K562 (cell line): ENCODE measurements at regions not wholly inside any gene's neighbourhood (a gene's known extent, or its start where the extent isn't known, plus 50 kb on each side); places are given as distances from the start of the nearest gene placed in this dataset.

Source experiments
- COPS2 ChIP-seq: fragments of 450-650 bp; conservative IDR thresholded peaks from 2 replicates; pipeline ENCODE4 v1.6.1; 2016; ENCODE audit warnings: mild to moderate bottlenecking, moderate library complexity
- ILF3 ChIP-seq: fragments of 450-650 bp; IDR thresholded peaks from 2 replicates; pipeline ENCODE4 v1.6.1; 2018; ENCODE audit warnings: antibody characterized with exemption, mild to moderate bottlenecking, moderate library complexity, borderline replicate concordance
- MECOM ChIP-seq: fragments of 250-450 bp; sonication (Bioruptor Pico); IDR thresholded peaks from 2 replicates; pipeline ENCODE4 v1.8.0; 2022; ENCODE audit warnings: inconsistent platforms
- POLR2B ChIP-seq: fragments of 450-650 bp; IDR thresholded peaks from 2 replicates; pipeline ENCODE4 v1.6.1; 2018; ENCODE audit warnings: low read depth; ENCODE audit not compliant: partially characterized antibody
- POLR2G ChIP-seq: fragments of 200-400 bp; formaldehyde crosslinking; IDR thresholded peaks from 2 replicates; pipeline ENCODE4 v1.6.1; 2017; ENCODE audit warnings: low read depth, mild to moderate bottlenecking, antibody characterized with exemption, low read length, moderate library complexity
- SUPT5H ChIP-seq: fragments of 450-650 bp; IDR thresholded peaks from 2 replicates; pipeline ENCODE4 v1.6.1; 2016
- THRB ChIP-seq: fragments of 450-650 bp; formaldehyde crosslinking; conservative IDR thresholded peaks from 2 replicates; pipeline ENCODE4 v1.4.0; 2022; ENCODE audit warnings: mild to moderate bottlenecking, missing genetic modification characterization
- WHSC1 ChIP-seq: IDR thresholded peaks from one replicate; pipeline ENCODE4 v1.6.1; 2012; ENCODE audit warnings: low read length, control low read depth, inconsistent platforms
- XRCC4 ChIP-seq: IDR thresholded peaks from one replicate; pipeline ENCODE4 v1.6.1; 2011; ENCODE audit not compliant: insufficient read depth, insufficient read length; ENCODE audit errors: extremely low read depth
- ZBTB9 ChIP-seq: fragments of 450-650 bp; formaldehyde crosslinking; IDR thresholded peaks from 2 replicates; pipeline ENCODE4 v1.4.0; 2020; ENCODE audit warnings: mild to moderate bottlenecking, moderate library complexity
- ZNF41 ChIP-seq: fragments of 250-450 bp; sonication (Bioruptor Pico); conservative IDR thresholded peaks from 2 replicates; pipeline ENCODE4 v1.4.0; 2020; ENCODE audit warnings: mild to moderate bottlenecking
- ZNF57 ChIP-seq: fragments of 450-650 bp; formaldehyde crosslinking; IDR thresholded peaks from 2 replicates; pipeline ENCODE4 v1.4.0; 2020; ENCODE audit warnings: mild to moderate bottlenecking, moderate library complexity
- ZNF785 ChIP-seq: fragments of 250-450 bp; sonication (Bioruptor Pico); IDR thresholded peaks from 2 replicates; pipeline ENCODE4 v1.4.0; 2020; ENCODE audit warnings: mild to moderate bottlenecking
- TF ChIP-seq, protein P1 (sequence below), 2 experiments: fragments of 450-650 bp; formaldehyde crosslinking in 1 of 2; IDR thresholded peaks; 2 replicates each; pipeline versions ENCODE4 v1.4.0 to v1.6.1; 2014 to 2020; ENCODE audit warnings: mild to moderate bottlenecking in 2 of 2, borderline replicate concordance in 1 of 2, low read depth in 1 of 2

- TF ChIP-seq, protein P1, sequence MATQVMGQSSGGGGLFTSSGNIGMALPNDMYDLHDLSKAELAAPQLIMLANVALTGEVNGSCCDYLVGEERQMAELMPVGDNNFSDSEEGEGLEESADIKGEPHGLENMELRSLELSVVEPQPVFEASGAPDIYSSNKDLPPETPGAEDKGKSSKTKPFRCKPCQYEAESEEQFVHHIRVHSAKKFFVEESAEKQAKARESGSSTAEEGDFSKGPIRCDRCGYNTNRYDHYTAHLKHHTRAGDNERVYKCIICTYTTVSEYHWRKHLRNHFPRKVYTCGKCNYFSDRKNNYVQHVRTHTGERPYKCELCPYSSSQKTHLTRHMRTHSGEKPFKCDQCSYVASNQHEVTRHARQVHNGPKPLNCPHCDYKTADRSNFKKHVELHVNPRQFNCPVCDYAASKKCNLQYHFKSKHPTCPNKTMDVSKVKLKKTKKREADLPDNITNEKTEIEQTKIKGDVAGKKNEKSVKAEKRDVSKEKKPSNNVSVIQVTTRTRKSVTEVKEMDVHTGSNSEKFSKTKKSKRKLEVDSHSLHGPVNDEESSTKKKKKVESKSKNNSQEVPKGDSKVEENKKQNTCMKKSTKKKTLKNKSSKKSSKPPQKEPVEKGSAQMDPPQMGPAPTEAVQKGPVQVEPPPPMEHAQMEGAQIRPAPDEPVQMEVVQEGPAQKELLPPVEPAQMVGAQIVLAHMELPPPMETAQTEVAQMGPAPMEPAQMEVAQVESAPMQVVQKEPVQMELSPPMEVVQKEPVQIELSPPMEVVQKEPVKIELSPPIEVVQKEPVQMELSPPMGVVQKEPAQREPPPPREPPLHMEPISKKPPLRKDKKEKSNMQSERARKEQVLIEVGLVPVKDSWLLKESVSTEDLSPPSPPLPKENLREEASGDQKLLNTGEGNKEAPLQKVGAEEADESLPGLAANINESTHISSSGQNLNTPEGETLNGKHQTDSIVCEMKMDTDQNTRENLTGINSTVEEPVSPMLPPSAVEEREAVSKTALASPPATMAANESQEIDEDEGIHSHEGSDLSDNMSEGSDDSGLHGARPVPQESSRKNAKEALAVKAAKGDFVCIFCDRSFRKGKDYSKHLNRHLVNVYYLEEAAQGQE (IDR thresholded peaks at IDR 0.05; ENCODE audit: borderline replicate concordance) = 0 out of 2 replicates have a peak, but pooled peaks have one; percentile 6
- TF ChIP-seq, protein P1 (CRISPR knock-in tag; IDR thresholded peaks at IDR 0.05; ENCODE audit: low read depth) = 0 out of 2 replicates have a peak, but pooled peaks have one; percentile 33
- TF ChIP-seq ZBTB9 (CRISPR knock-in tag) (peak; percentile 44; the same call in 1 of the 2 replicates), ZNF785 (CRISPR knock-in tag) (no peak), POLR2B (peak; percentile 8), SUPT5H (0 out of 2 replicates have a peak, but pooled peaks have one; percentile 25), XRCC4 (no peak), POLR2G (peak; percentile 81), MECOM (CRISPR knock-in tag) (no peak), THRB (CRISPR knock-in tag) (peak; percentile 63; the same call in 1 of the 2 replicates), WHSC1 (no peak), ZNF41 (CRISPR knock-in tag) (0 out of 2 replicates have a peak, but pooled peaks have one; percentile 39), ILF3 (peak; percentile 21; the same call in 1 of the 2 replicates), ZNF57 (CRISPR knock-in tag) (peak; percentile 71; the same call in 1 of the 2 replicates), COPS2 (no peak)
Observed at GRCh38 chr16:85550953-85551924, 61.9 kb upstream of the GSE1 start (continued).
